ACC112 (cell line): ENCODE measurements at regions not wholly inside any gene's neighbourhood (a gene's known extent, or its start where the extent isn't known, plus 50 kb on each side); places are given as distances from the start of the nearest gene placed in this dataset.
A peak's percentile ranks its signal among the peaks of the same experiment; 100 is the strongest.

Experiments used
- H2AFZ ChIP-seq: fragments of 200-600 bp; sonication (generic); one replicate; pipeline ENCODE4 v1.6.0; 2017; ENCODE audit warnings: antibody characterized with exemption, low read length; ENCODE audit not compliant: unreplicated experiment
- H3K27ac ChIP-seq: fragments of 200-600 bp; sonication (generic); 2 replicates; pipeline ENCODE4 v1.5.1; 2014; ENCODE audit warnings: low read depth, mild to moderate bottlenecking, antibody characterized with exemption, low read length, moderate library complexity
- H3K27me3 ChIP-seq: fragments of 200-600 bp; sonication (generic); 2 replicates; pipeline ENCODE4 v1.6.1; 2014; ENCODE audit warnings: mild to moderate bottlenecking, antibody characterized with exemption, low read length, moderate library complexity, mixed read lengths; ENCODE audit not compliant: insufficient read depth
- H3K36me3 ChIP-seq: fragments of 200-600 bp; sonication (generic); 2 replicates; pipeline ENCODE4 v1.6.1; 2016; ENCODE audit warnings: mild to moderate bottlenecking, antibody characterized with exemption, low read length, moderate library complexity, mixed read lengths; ENCODE audit not compliant: insufficient read depth
- H3K4me1 ChIP-seq: fragments of 200-600 bp; sonication (generic); one replicate; pipeline ENCODE4 v1.6.1; 2016; ENCODE audit warnings: low read length, mixed read lengths; ENCODE audit not compliant: insufficient read depth, unreplicated experiment, control insufficient read depth
- H3K4me3 ChIP-seq: fragments of 200-600 bp; sonication (generic); 2 replicates; pipeline ENCODE4 v1.5.1; 2014; ENCODE audit warnings: mild to moderate bottlenecking, low read depth, low read length
- H3K79me2 ChIP-seq: fragments of 200-600 bp; sonication (generic); one replicate; pipeline ENCODE4 v1.6.0; 2016; ENCODE audit warnings: low read length; ENCODE audit not compliant: control insufficient read depth, unreplicated experiment, insufficient read depth

- Histone ChIP-seq H3K27ac (no peak overlapping the region), H3K27me3 (no peaks in the 10 kb centered on the region), H3K4me3 (no peak overlapping the region), H2AFZ (no peak overlapping the region), H3K4me1 (no peaks in the 10 kb centered on the region), H3K36me3 (no peaks in the 10 kb centered on the region), H3K79me2 (no peaks in the 10 kb centered on the region)
Observed at GRCh38 chr5:164540174-164540573, 1034.8 kb downstream of the MAT2B start.

- Histone ChIP-seq H3K27ac (no peak overlapping the region), H3K27me3 (no peaks in the 10 kb centered on the region), H2AFZ (no peak overlapping the region), H3K36me3 (no peaks in the 10 kb centered on the region), H3K79me2 (no peaks in the 10 kb centered on the region), H3K4me1 (no peaks in the 10 kb centered on the region), H3K4me3 (no peak overlapping the region)
Observed at GRCh38 chr5:164545507-164545906, 1040.1 kb downstream of the MAT2B start.

GRCh38 chr5:164553851-164554250 is 1048.4 kb downstream of the MAT2B start:
- no peak overlapping the region for H2AFZ ChIP-seq
- H3K36me3 ChIP-seq: no peaks in the 10 kb centered on the region

GRCh38 chr5:164555809-164556208 is 1050.4 kb downstream of the MAT2B start:
- H2AFZ ChIP-seq: no peak overlapping the region
- no peak overlapping the region for H3K27ac ChIP-seq
- no peaks in the 10 kb centered on the region for H3K4me1 ChIP-seq
- no peaks in the 10 kb centered on the region for H3K36me3 ChIP-seq
- no peak overlapping the region for H3K4me3 ChIP-seq
- no peaks in the 10 kb centered on the region for H3K27me3 ChIP-seq
- H3K79me2 ChIP-seq: no peaks in the 10 kb centered on the region

More at GRCh38 chr5:164553851-164554250, 1048.4 kb downstream of the MAT2B start:
- Histone ChIP-seq H3K27ac (no peak overlapping the region), H3K79me2 (no peaks in the 10 kb centered on the region), H3K4me1 (no peaks in the 10 kb centered on the region), H3K27me3 (no peaks in the 10 kb centered on the region), H3K4me3 (no peak overlapping the region)

GRCh38 chr5:164560216-164560615 is 1054.8 kb downstream of the MAT2B start:
- no peak overlapping the region for H3K4me3 ChIP-seq
- no peaks in the 10 kb centered on the region for H3K36me3 ChIP-seq
- no peaks in the 10 kb centered on the region for H3K79me2 ChIP-seq
- H3K4me1 ChIP-seq: no peaks in the 10 kb centered on the region
- H2AFZ ChIP-seq: no peak overlapping the region
- H3K27me3 ChIP-seq: no peaks in the 10 kb centered on the region
- no peak overlapping the region for H3K27ac ChIP-seq

GRCh38 chr5:164561933-164562872 is 1056.8 kb downstream of the MAT2B start:
- H3K27ac ChIP-seq: no peak overlapping the region
- H3K27me3 ChIP-seq: no peaks in the 10 kb centered on the region
- no peak overlapping the region for H3K4me3 ChIP-seq
- no peaks in the 10 kb centered on the region for H3K4me1 ChIP-seq
- H3K36me3 ChIP-seq: no peaks in the 10 kb centered on the region
- H2AFZ ChIP-seq: no peak overlapping the region
- no peaks in the 10 kb centered on the region for H3K79me2 ChIP-seq

- Histone ChIP-seq H3K79me2 (no peaks in the 10 kb centered on the region), H2AFZ (no peak overlapping the region), H3K27ac (no peak overlapping the region), H3K27me3 (no peaks in the 10 kb centered on the region), H3K36me3 (no peaks in the 10 kb centered on the region), H3K4me1 (no peaks in the 10 kb centered on the region), H3K4me3 (no peak overlapping the region)
Observed at GRCh38 chr5:164563370-164563769, 1058.0 kb downstream of the MAT2B start.

GRCh38 chr5:164573397-164573796 is 1068.0 kb downstream of the MAT2B start:
- Histone ChIP-seq H2AFZ (peak overlapping the region; percentile 91), H3K27me3 (no peaks in the 10 kb centered on the region), H3K79me2 (no peaks in the 10 kb centered on the region), H3K4me3 (no peak overlapping the region), H3K4me1 (no peaks in the 10 kb centered on the region), H3K36me3 (no peaks in the 10 kb centered on the region), H3K27ac (no peak overlapping the region)

- Histone ChIP-seq H3K27ac (no peak overlapping the region), H3K4me1 (no peaks in the 10 kb centered on the region), H3K79me2 (no peaks in the 10 kb centered on the region), H2AFZ (no peak overlapping the region), H3K27me3 (no peaks in the 10 kb centered on the region), H3K36me3 (no peaks in the 10 kb centered on the region), H3K4me3 (no peak overlapping the region)
Observed at GRCh38 chr5:164577201-164577600, 1071.8 kb downstream of the MAT2B start.

- no peak overlapping the region for H3K4me3 ChIP-seq
- H3K4me1 ChIP-seq: no peaks in the 10 kb centered on the region
- no peak overlapping the region for H3K27ac ChIP-seq
- no peaks in the 10 kb centered on the region for H3K79me2 ChIP-seq
- H3K27me3 ChIP-seq: no peaks in the 10 kb centered on the region
- no peaks in the 10 kb centered on the region for H3K36me3 ChIP-seq
- H2AFZ ChIP-seq: no peak overlapping the region
Observed at GRCh38 chr5:164577742-164578141, 1072.3 kb downstream of the MAT2B start.

- no peaks in the 10 kb centered on the region for H3K27me3 ChIP-seq
- no peak overlapping the region for H2AFZ ChIP-seq
- no peaks in the 10 kb centered on the region for H3K4me1 ChIP-seq
- no peaks in the 10 kb centered on the region for H3K36me3 ChIP-seq
- H3K4me3 ChIP-seq: no peak overlapping the region
- no peaks in the 10 kb centered on the region for H3K79me2 ChIP-seq
- no peak overlapping the region for H3K27ac ChIP-seq
Observed at GRCh38 chr5:164578401-164578800, 1073.0 kb downstream of the MAT2B start.
